Heart left ventricle (tissue), 16 donors: ENCODE measurements at regions not wholly inside any gene's neighbourhood (a gene's known extent, or its start where the extent isn't known, plus 50 kb on each side); places are given as distances from the start of the nearest gene placed in this dataset.

Experiments used
- ATAC-seq, 4 donors: fragments of 200-7000 bp; cut with Tn5 transposase; one replicate each; pipeline ENCODE4 v1.9.1; 2020 to 2022; ENCODE audit warnings: moderate library complexity in 4 of 4, mild to moderate bottlenecking in 3 of 4, moderate number of reproducible peaks in 1 of 4
- DNase-seq, 5 donors: peaks; one replicate each; pipeline ENCODE4 v3.0.0-alpha.2; 2020
- H3K27ac ChIP-seq, 12 donors: fragments of 200-600 bp; sonication (generic) in 4 of 12; one replicate each; pipeline versions ENCODE4 v1.5.0 to v1.8.0; 2016 to 2022; ENCODE audit warnings: mild to moderate bottlenecking in 2 of 12
- H3K27me3 ChIP-seq, 9 donors: fragments of 200-600 bp; sonication (generic) in 2 of 9; one replicate each; pipeline versions ENCODE4 v1.5.1 to v1.8.0; 2016 to 2022; ENCODE audit warnings: mild to moderate bottlenecking in 3 of 9
- H3K36me3 ChIP-seq, 9 donors: fragments of 200-600 bp; sonication (generic) in 2 of 9; one replicate each; pipeline versions ENCODE4 v1.5.0 to v1.8.0; 2018 to 2022; ENCODE audit warnings: mild to moderate bottlenecking in 2 of 9
- H3K4me1 ChIP-seq, 12 donors: fragments of 200-600 bp; sonication (generic) in 4 of 12; one replicate each; pipeline versions ENCODE4 v1.5.0 to v1.8.0; 2016 to 2022; ENCODE audit warnings: mild to moderate bottlenecking in 3 of 12
- H3K4me3 ChIP-seq, 12 donors: fragments of 200-600 bp; sonication (generic) in 4 of 12; one replicate each; pipeline versions ENCODE4 v1.5.0 to v1.8.0; 2017 to 2022; ENCODE audit warnings: mild to moderate bottlenecking in 9 of 12, moderate library complexity in 4 of 12
- H3K9me3 ChIP-seq, 12 donors: fragments of 200-600 bp; sonication (generic) in 4 of 12; one replicate each; pipeline versions ENCODE4 v1.5.0 to v1.8.0; 2016 to 2022; ENCODE audit warnings: mild to moderate bottlenecking in 1 of 12
- POLR2A ChIP-seq, 2 donors: fragments of 450-650 bp; IDR thresholded peaks; one replicate each; pipeline ENCODE4 v1.6.1; 2017; ENCODE audit warnings: antibody characterized with exemption in 2 of 2, mild to moderate bottlenecking in 2 of 2, moderate library complexity in 2 of 2
- WGBS, 4 donors: extraction: QIAGEN DNeasy Blood & Tissue Kit in 2 of 4; methylation state at CpG; one replicate each; pipeline versions ENCODE4 v1.1.5 to v1.1.7; 2013 to 2018; 5-methylcytosine and 5-hydroxymethylcytosine counted together
- intact Hi-C, 10 donors: fragments of 100-400 bp; cut with DNase I; formaldehyde crosslinking; loops; one replicate each; pipeline versions ENCODE4 v1.11.1 to v1.14.2; 2022
- TF ChIP-seq, protein P1 (sequence below), 12 donors: fragments of 200-600 bp; sonication (generic) in 4 of 12; IDR thresholded peaks; one replicate each; pipeline versions ENCODE4 v1.5.0 to v1.8.0; 2018 to 2022; ENCODE audit warnings: antibody characterized with exemption in 12 of 12, mild to moderate bottlenecking in 5 of 12
- donor health status: ischemic (EF 13 %, LVEDD 7.1; RV severe dilation, severe dysfunction).
- donor health status: healthy with polysubstance abuse.
- donor health status: DM: no; HTN: yes; CAD: no.
- donor health status: DM: no; HTN: no; CAD: no.
- donor health status: ischemic (EF 25% LVEDD 6.9; RV normal size, moderate dysfunction).
- donor health status: ischemic (EF 25% LVEDD 5.7; RV mildly dilated, moderate dysfunction).
- donor health status: healthy.
- donor health status: DM: yes; HTN: yes; CAD: no.
- donor health status: ischemic (EF 35%, LVEDD 5.7; RV mildly dilated, moderate dysfunction).
- donor health status: nonischemic (EF 11% LVEDD 7.7; RV severe dilation, severe dysfunction).
- donor health status: DM: yes; HTN: yes; CAD: no.
- donor health status: PGD.
- donor health status: ischemic (EF 29% LVEDD 5.4; RV normal size, mild dysfunction).
- donor health status: nonischemic (EF 23%, LVEDD 6.1; RV moderate dilation, normal function).

- no peak for DNase-seq
- ATAC-seq = no peak
- H3K27me3 ChIP-seq = no peaks in the 10 kb centered on the region
- 76 to 92% (median 79%) methylated on average over 1 of the region's 1 CpG for WGBS, 4 donors
- H3K27ac ChIP-seq = no peak overlapping the region
- no peaks in the 10 kb centered on the region for H3K36me3 ChIP-seq
- peaks cover 0 to 16% (median 0%) of the 10 kb centered on the region in 12 donors for H3K9me3 ChIP-seq
- intact Hi-C loops = no loop called here
- H3K4me3 ChIP-seq = no peak overlapping the region
- H3K4me1 ChIP-seq = no peaks in the 10 kb centered on the region
- TF ChIP-seq, protein P1, sequence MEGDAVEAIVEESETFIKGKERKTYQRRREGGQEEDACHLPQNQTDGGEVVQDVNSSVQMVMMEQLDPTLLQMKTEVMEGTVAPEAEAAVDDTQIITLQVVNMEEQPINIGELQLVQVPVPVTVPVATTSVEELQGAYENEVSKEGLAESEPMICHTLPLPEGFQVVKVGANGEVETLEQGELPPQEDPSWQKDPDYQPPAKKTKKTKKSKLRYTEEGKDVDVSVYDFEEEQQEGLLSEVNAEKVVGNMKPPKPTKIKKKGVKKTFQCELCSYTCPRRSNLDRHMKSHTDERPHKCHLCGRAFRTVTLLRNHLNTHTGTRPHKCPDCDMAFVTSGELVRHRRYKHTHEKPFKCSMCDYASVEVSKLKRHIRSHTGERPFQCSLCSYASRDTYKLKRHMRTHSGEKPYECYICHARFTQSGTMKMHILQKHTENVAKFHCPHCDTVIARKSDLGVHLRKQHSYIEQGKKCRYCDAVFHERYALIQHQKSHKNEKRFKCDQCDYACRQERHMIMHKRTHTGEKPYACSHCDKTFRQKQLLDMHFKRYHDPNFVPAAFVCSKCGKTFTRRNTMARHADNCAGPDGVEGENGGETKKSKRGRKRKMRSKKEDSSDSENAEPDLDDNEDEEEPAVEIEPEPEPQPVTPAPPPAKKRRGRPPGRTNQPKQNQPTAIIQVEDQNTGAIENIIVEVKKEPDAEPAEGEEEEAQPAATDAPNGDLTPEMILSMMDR (IDR thresholded peaks at IDR 0.05) = no peak
- TF ChIP-seq POLR2A (IDR thresholded peaks at IDR 0.05) = no peak
These were observed 442.3 kb upstream of the CHRM3 start for GRCh38 chr1:238944028-238944427.

DNA sequence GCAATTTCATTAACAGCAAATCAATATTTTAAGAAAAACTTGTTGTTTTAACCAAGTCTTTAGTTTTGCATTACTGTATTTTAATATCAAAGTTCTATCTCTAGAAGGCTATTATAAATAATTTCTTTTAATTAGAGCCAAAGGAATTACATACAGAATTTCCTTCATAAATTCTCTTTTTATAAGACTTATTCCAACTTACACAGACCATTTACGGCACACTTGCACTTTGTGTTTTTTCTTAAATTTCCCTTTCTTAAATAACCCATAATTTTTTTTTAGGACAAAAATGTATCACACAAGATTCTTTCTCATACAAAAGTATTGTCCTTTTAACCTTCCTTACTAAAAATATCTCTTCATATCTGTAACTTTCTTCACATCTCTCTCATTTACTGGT lies 458.5 kb upstream of the CHRM3 start:
- TF ChIP-seq POLR2A (IDR thresholded peaks at IDR 0.05) = no peak
- TF ChIP-seq, protein P1 (IDR thresholded peaks at IDR 0.05) = no peak

GRCh38 chr1:238916828-238917227 lies 469.5 kb upstream of the CHRM3 start:
- no peaks in the 10 kb centered on the region for H3K36me3 ChIP-seq
- no peaks in the 10 kb centered on the region for H3K9me3 ChIP-seq
- no peak for TF ChIP-seq POLR2A (IDR thresholded peaks at IDR 0.05)
- TF ChIP-seq, protein P1 (IDR thresholded peaks at IDR 0.05) = no peak
- no peaks in the 10 kb centered on the region for H3K27me3 ChIP-seq
- WGBS, 4 donors = 66 to 71% (median 70%) methylated on average over 4 of the region's 4 CpGs
- ATAC-seq (no peak), DNase-seq (no peak)
- no peak overlapping the region for H3K4me3 ChIP-seq
- intact Hi-C loops = no loop called here
- no peak overlapping the region for H3K27ac ChIP-seq
- no peaks in the 10 kb centered on the region for H3K4me1 ChIP-seq

More for the DNA sequence above, 458.5 kb upstream of the CHRM3 start:
- H3K9me3 ChIP-seq = no peaks in the 10 kb centered on the region
- 87 to 97% (median 93%) methylated on average over 1 of the region's 1 CpG for WGBS, 4 donors
- intact Hi-C loops = no loop called here
- H3K27ac ChIP-seq = no peak overlapping the region
- no peak overlapping the region for H3K4me3 ChIP-seq
- no peaks in the 10 kb centered on the region for H3K36me3 ChIP-seq
- H3K4me1 ChIP-seq = no peaks in the 10 kb centered on the region
- H3K27me3 ChIP-seq = no peaks in the 10 kb centered on the region
- DNase-seq (no peak), ATAC-seq (no peak)

GRCh38 chr1:238914346-238914745 lies 472.0 kb upstream of the CHRM3 start:
- TF ChIP-seq POLR2A (IDR thresholded peaks at IDR 0.05) = no peak
- TF ChIP-seq, protein P1 (IDR thresholded peaks at IDR 0.05) = no peak
- Histone ChIP-seq H3K36me3 (no peaks in the 10 kb centered on the region), H3K27me3 (no peaks in the 10 kb centered on the region), H3K27ac (no peak overlapping the region), H3K4me3 (no peak overlapping the region), H3K9me3 (no peaks in the 10 kb centered on the region), H3K4me1 (no peaks in the 10 kb centered on the region)
- WGBS, 4 donors = 69 to 79% (median 74%) methylated on average over 1 of the region's 1 CpG
- intact Hi-C loops = no loop called here
- DNase-seq (no peak), ATAC-seq (no peak)
